VCaP (cell line): ENCODE measurements at regions not wholly inside any gene's neighbourhood (a gene's known extent, or its start where the extent isn't known, plus 50 kb on each side); places are given as distances from the start of the nearest gene placed in this dataset.
A peak's percentile ranks its signal among the peaks of the same experiment; 100 is the strongest.

Experiments
- H3K27ac ChIP-seq: fragments of 450-650 bp; 2 replicates; pipeline ENCODE4 v1.5.1; 2017
- CTCF ChIP-seq: fragments of 450-650 bp; conservative IDR thresholded peaks from 2 replicates; pipeline ENCODE4 v1.5.1; 2017; ENCODE audit warnings: mild to moderate bottlenecking, moderate library complexity

- peak overlapping the region; percentile 34 for H3K27ac ChIP-seq
- TF ChIP-seq CTCF: no peak
Measured at GRCh38 chr17:64772845-64773299, 110.8 kb upstream of the SMURF2 start.

GRCh38 chr17:64771980-64772844 lies 110.1 kb upstream of the SMURF2 start:
- H3K27ac ChIP-seq: peak overlapping the region; percentile 34
- no peak for TF ChIP-seq CTCF

- no peak for TF ChIP-seq CTCF
- no peak overlapping the region for H3K27ac ChIP-seq
Measured at GRCh38 chr17:64769712-64770111, 107.6 kb upstream of the SMURF2 start.

GRCh38 chr17:64767269-64767997 lies 105.3 kb upstream of the SMURF2 start:
- TF ChIP-seq CTCF: no peak
- H3K27ac ChIP-seq: no peak overlapping the region

- no peak for TF ChIP-seq CTCF
- H3K27ac ChIP-seq: no peak overlapping the region
Measured at GRCh38 chr17:64765191-64765889, 103.2 kb upstream of the SMURF2 start.

- TF ChIP-seq CTCF: no peak
- H3K27ac ChIP-seq: peak overlapping the region; percentile 60
Measured at GRCh38 chr17:64750891-64751677, 89.0 kb upstream of the SMURF2 start.
